ENCODE measurements at regions not wholly inside any gene's neighbourhood (a gene's known extent, or its start where the extent isn't known, plus 50 kb on each side); places are given as distances from the start of the nearest gene placed in this dataset.

GRCh38 chr4:36414248-36414647 lies 132.8 kb downstream of the DTHD1 start:
- TF ChIP-seq CTCF (IDR thresholded peaks at IDR 0.05) (no peak), EZH2 (IDR thresholded peaks at IDR 0.05; ENCODE audit: borderline replicate concordance, insufficient read depth, low read depth, low read length, poor library complexity, severe bottlenecking) (no peak)

Measured in B cell (primary cell).